ENCODE measurements at regions not wholly inside any gene's neighbourhood (a gene's known extent, or its start where the extent isn't known, plus 50 kb on each side); places are given as distances from the start of the nearest gene placed in this dataset.

DNA sequence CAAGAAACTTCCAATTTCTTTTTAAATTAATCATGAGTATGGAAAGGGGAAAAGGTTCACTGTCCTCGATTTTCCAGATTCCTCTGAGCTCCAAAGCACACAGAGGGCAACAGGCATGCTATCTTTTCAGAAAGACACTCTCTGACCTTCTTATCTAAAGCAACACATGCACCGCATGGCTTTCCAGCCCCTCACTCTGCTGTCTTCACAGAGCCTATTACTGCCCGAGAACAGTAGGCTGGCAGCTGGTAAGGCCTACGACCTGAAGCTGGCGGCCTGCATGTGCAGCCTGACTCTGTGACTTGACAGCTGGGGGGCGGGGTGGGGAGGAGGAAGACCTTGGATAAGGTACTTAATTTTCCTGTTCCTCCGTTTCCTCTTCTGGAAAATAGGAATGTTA is 86.3 kb downstream of the ELOVL4 start:
- no peak for TF ChIP-seq CTCF (IDR thresholded peaks at IDR 0.05; ENCODE audit: poor library complexity, severe bottlenecking)
- H3K27me3 ChIP-seq (ENCODE audit: insufficient read depth, poor library complexity, severe bottlenecking), result no peaks in the 10 kb centered on the region
- H3K36me3 ChIP-seq (ENCODE audit: low read depth), result no peaks in the 10 kb centered on the region
- DNase-seq (ENCODE audit: low spot score) (no peak), ATAC-seq (ENCODE audit: low read depth) (no peak)
- H3K4me1 ChIP-seq (ENCODE audit: insufficient read depth, poor library complexity, severe bottlenecking), result no peaks in the 10 kb centered on the region
- no peak overlapping the region for H3K27ac ChIP-seq (ENCODE audit: poor library complexity, severe bottlenecking)
- no peak overlapping the region for H3K4me3 ChIP-seq (ENCODE audit: severe bottlenecking)
- no peaks in the 10 kb centered on the region for H3K9me3 ChIP-seq (ENCODE audit: severe bottlenecking)

- no peak for DNase-seq (ENCODE audit: low spot score)
- TF ChIP-seq CTCF (IDR thresholded peaks at IDR 0.05; ENCODE audit: poor library complexity, severe bottlenecking), result no peak
- Histone ChIP-seq H3K27ac (ENCODE audit: poor library complexity, severe bottlenecking) (no peak overlapping the region), H3K36me3 (ENCODE audit: low read depth) (no peaks in the 10 kb centered on the region), H3K9me3 (ENCODE audit: severe bottlenecking) (no peaks in the 10 kb centered on the region), H3K4me3 (ENCODE audit: severe bottlenecking) (no peak overlapping the region), H3K4me1 (ENCODE audit: insufficient read depth, poor library complexity, severe bottlenecking) (no peaks in the 10 kb centered on the region), H3K27me3 (ENCODE audit: insufficient read depth, poor library complexity, severe bottlenecking) (no peaks in the 10 kb centered on the region)
- ATAC-seq (ENCODE audit: low read depth), result no peak
Observed at GRCh38 chr6:79847426-79847825, 99.9 kb downstream of the ELOVL4 start.

- no peak for ATAC-seq (ENCODE audit: low read depth)
- H3K27me3 ChIP-seq (ENCODE audit: insufficient read depth, poor library complexity, severe bottlenecking), result no peaks in the 10 kb centered on the region
- H3K27ac ChIP-seq (ENCODE audit: poor library complexity, severe bottlenecking), result no peak overlapping the region
Observed at GRCh38 chr6:79842376-79843040, 104.8 kb downstream of the ELOVL4 start.

DNA sequence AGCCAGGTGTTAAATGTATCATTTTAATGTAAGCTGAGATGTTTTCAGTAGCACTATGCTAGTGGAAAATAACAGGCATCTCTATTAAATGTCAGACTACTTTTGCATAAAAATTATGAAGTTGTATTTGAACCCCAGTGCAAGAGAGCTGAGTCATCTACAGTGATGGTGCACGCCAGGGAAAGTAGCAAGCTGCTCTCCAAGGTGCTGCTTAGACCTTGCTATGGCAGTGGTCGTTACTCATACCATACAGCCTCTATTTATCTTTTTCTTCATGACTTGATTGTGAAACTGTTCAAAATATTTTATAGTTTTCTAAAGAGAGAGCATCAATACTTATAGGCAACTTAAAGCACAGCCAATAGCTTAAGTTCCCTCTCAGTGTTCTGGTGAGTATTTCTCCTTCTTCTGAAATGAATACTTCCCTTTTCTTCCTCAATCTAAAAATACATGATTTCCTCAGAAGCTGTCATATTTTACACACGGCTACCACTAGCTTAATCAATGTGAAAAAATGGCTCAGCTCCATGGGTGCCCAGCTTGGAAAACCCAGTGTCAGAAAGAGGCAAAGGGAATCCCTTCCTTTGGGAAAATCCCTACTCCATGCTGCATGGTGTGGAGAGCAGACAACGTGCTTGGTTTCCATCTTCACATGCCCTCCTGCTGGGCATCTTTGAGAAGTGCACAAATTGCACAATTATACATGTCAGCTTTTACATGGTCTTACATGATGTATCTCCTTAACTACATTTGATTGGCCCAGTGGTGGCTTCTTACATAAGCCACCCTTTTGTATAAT is 105.6 kb downstream of the ELOVL4 start:
- DNase-seq (ENCODE audit: low spot score) (no peak), ATAC-seq (ENCODE audit: low read depth) (no peak)

More at GRCh38 chr6:79842376-79843040, 104.8 kb downstream of the ELOVL4 start:
- Histone ChIP-seq H3K4me3 (ENCODE audit: severe bottlenecking) (no peak overlapping the region), H3K4me1 (ENCODE audit: insufficient read depth, poor library complexity, severe bottlenecking) (no peaks in the 10 kb centered on the region), H3K9me3 (ENCODE audit: severe bottlenecking) (peaks cover 4% of the 10 kb centered on the region), H3K36me3 (ENCODE audit: low read depth) (no peaks in the 10 kb centered on the region)
- no peak for DNase-seq (ENCODE audit: low spot score)
- no peak for TF ChIP-seq CTCF (IDR thresholded peaks at IDR 0.05; ENCODE audit: poor library complexity, severe bottlenecking)

More for the DNA sequence above, 105.6 kb downstream of the ELOVL4 start:
- Histone ChIP-seq H3K27me3 (ENCODE audit: insufficient read depth, poor library complexity, severe bottlenecking) (no peaks in the 10 kb centered on the region), H3K9me3 (ENCODE audit: severe bottlenecking) (peaks cover 4% of the 10 kb centered on the region), H3K4me1 (ENCODE audit: insufficient read depth, poor library complexity, severe bottlenecking) (no peaks in the 10 kb centered on the region), H3K36me3 (ENCODE audit: low read depth) (no peaks in the 10 kb centered on the region), H3K27ac (ENCODE audit: poor library complexity, severe bottlenecking) (no peak overlapping the region), H3K4me3 (ENCODE audit: severe bottlenecking) (no peak overlapping the region)
- TF ChIP-seq CTCF (IDR thresholded peaks at IDR 0.05; ENCODE audit: poor library complexity, severe bottlenecking), result no peak
